ENCODE measurements at regions not wholly inside any gene's neighbourhood (a gene's known extent, or its start where the extent isn't known, plus 50 kb on each side); places are given as distances from the start of the nearest gene placed in this dataset.
"Not testable (repeated sequence)": the region's sequence is repeated elsewhere in the genome, so short reads cannot be mapped to it uniquely, and the experiment has no call there.

- DNase-seq, result not testable (repeated sequence)
Measured at GRCh38 chrY:18599606-18600005, 53.1 kb downstream of the HSFY1 start.

GRCh38 chrY:18601287-18601686, 54.8 kb downstream of the HSFY1 start:
- not testable (repeated sequence) for DNase-seq

- not testable (repeated sequence) for DNase-seq
Measured at GRCh38 chrY:18606251-18606650, 59.7 kb downstream of the HSFY1 start.

- DNase-seq, result not testable (repeated sequence)
Measured at GRCh38 chrY:18608205-18608604, 61.7 kb downstream of the HSFY1 start.

GRCh38 chrY:18615809-18616208, 69.3 kb downstream of the HSFY1 start:
- DNase-seq, result not testable (repeated sequence)

- DNase-seq, result not testable (repeated sequence)
Measured at GRCh38 chrY:18629805-18630516, 83.4 kb downstream of the HSFY1 start.

GRCh38 chrY:18630571-18630970, 84.1 kb downstream of the HSFY1 start:
- DNase-seq, result not testable (repeated sequence)

GRCh38 chrY:18631610-18632009, 85.1 kb downstream of the HSFY1 start:
- DNase-seq, result not testable (repeated sequence)

- no peak for DNase-seq
Measured at GRCh38 chrY:18650746-18651145, 104.2 kb downstream of the HSFY1 start.

- no peak for DNase-seq
Measured at GRCh38 chrY:18664559-18664958, 109.0 kb downstream of the HSFY2 start.

GRCh38 chrY:18669790-18670189, 103.7 kb downstream of the HSFY2 start:
- peak; percentile 0 for DNase-seq

- no peak for DNase-seq
Measured at GRCh38 chrY:18671970-18672369, 101.6 kb downstream of the HSFY2 start.

- DNase-seq, result not testable (repeated sequence)
Measured at GRCh38 chrY:18686027-18686426, 87.5 kb downstream of the HSFY2 start.

GRCh38 chrY:18688362-18688761, 85.2 kb downstream of the HSFY2 start:
- DNase-seq, result not testable (repeated sequence)

- DNase-seq, result not testable (repeated sequence)
Measured at GRCh38 chrY:18689420-18689819, 84.1 kb downstream of the HSFY2 start.

GRCh38 chrY:18689890-18690593, 83.5 kb downstream of the HSFY2 start:
- not testable (repeated sequence) for DNase-seq

- DNase-seq, result not testable (repeated sequence)
Measured at GRCh38 chrY:18696788-18697187, 76.7 kb downstream of the HSFY2 start.

GRCh38 chrY:18704198-18704597, 69.3 kb downstream of the HSFY2 start:
- not testable (repeated sequence) for DNase-seq

GRCh38 chrY:18711785-18712184, 61.8 kb downstream of the HSFY2 start:
- not testable (repeated sequence) for DNase-seq

- DNase-seq, result not testable (repeated sequence)
Measured at GRCh38 chrY:18713760-18714159, 59.8 kb downstream of the HSFY2 start.

GRCh38 chrY:18718714-18719113, 54.8 kb downstream of the HSFY2 start:
- DNase-seq, result not testable (repeated sequence)

GRCh38 chrY:18720395-18720794, 53.1 kb downstream of the HSFY2 start:
- DNase-seq, result not testable (repeated sequence)
